ENCODE measurements at regions not wholly inside any gene's neighbourhood (a gene's known extent, or its start where the extent isn't known, plus 50 kb on each side); places are given as distances from the start of the nearest gene placed in this dataset.

DNA sequence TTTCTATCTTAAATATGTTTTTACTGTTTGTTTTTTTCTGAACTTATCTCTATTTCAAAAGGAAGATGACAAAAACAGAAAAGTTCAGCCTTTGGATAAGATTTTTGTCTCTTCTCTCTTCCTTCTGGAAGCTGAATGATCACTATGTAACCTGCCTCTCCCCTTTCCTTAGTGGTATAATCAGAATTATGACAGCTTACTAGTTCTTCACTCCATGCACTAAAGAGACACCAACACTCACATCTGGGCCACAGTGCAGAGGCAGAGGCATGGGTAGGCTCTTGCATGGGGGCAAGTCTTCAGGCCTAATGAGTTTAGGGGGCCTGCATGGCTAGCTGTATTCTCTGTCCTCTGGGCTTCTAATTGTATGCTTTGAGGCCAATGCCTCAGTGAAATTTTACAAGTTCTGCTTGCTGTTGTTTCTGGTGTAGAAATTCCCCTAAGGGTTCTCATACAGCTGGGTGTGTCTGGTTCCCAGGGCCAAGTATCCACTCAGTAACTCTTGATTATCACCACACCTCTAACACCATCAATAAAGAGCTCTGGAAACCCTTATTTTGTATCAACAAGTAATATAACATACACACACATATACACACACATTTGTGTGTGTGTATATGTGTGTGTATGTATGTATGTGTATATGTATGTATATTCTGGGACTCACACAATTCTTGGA, 96.8 kb upstream of the POM121L12 start:
- TF ChIP-seq, protein P1, sequence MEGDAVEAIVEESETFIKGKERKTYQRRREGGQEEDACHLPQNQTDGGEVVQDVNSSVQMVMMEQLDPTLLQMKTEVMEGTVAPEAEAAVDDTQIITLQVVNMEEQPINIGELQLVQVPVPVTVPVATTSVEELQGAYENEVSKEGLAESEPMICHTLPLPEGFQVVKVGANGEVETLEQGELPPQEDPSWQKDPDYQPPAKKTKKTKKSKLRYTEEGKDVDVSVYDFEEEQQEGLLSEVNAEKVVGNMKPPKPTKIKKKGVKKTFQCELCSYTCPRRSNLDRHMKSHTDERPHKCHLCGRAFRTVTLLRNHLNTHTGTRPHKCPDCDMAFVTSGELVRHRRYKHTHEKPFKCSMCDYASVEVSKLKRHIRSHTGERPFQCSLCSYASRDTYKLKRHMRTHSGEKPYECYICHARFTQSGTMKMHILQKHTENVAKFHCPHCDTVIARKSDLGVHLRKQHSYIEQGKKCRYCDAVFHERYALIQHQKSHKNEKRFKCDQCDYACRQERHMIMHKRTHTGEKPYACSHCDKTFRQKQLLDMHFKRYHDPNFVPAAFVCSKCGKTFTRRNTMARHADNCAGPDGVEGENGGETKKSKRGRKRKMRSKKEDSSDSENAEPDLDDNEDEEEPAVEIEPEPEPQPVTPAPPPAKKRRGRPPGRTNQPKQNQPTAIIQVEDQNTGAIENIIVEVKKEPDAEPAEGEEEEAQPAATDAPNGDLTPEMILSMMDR (IDR thresholded peaks at IDR 0.05): no peak
- TF ChIP-seq POLR2A (IDR thresholded peaks at IDR 0.05): no peak
